Thyroid gland (tissue), 4 donors: ENCODE measurements at regions not wholly inside any gene's neighbourhood (a gene's known extent, or its start where the extent isn't known, plus 50 kb on each side); places are given as distances from the start of the nearest gene placed in this dataset.

Source experiments
- DNase-seq, 2 donors: peaks; one replicate each; pipeline ENCODE4 v3.0.0-alpha.2; 2019
- H3K27ac ChIP-seq, 3 donors: fragments of 200-600 bp; sonication (generic); 1 replicate in 2 of 3; 2 replicates in 1 of 3; pipeline ENCODE4 v1.5.1; 2016 to 2019; ENCODE audit warnings: mild to moderate bottlenecking in 1 of 3, moderate library complexity in 1 of 3
- H3K27me3 ChIP-seq: fragments of 200-600 bp; sonication (generic); one replicate; pipeline ENCODE4 v1.5.1; 2019
- H3K36me3 ChIP-seq, 2 donors: fragments of 200-600 bp; sonication (generic); one replicate each; pipeline ENCODE4 v1.5.1; 2016 to 2019
- H3K4me1 ChIP-seq, 2 donors: fragments of 200-600 bp; sonication (generic); one replicate each; pipeline ENCODE4 v1.5.1; 2017 to 2019
- H3K4me3 ChIP-seq, 3 donors: fragments of 200-600 bp; sonication (generic); replicated peaks in 1 of 3; 1 replicate in 2 of 3; 2 replicates in 1 of 3; pipeline ENCODE4 v1.5.1; 2016; ENCODE audit warnings: mild to moderate bottlenecking in 1 of 3
- H3K9me3 ChIP-seq: fragments of 200-600 bp; sonication (generic); one replicate; pipeline ENCODE4 v1.5.1; 2017
- POLR2A ChIP-seq, 2 donors: fragments of 450-650 bp; IDR thresholded peaks; one replicate each; pipeline ENCODE4 v1.6.1; 2017; ENCODE audit warnings: antibody characterized with exemption in 2 of 2, mild to moderate bottlenecking in 2 of 2, moderate library complexity in 1 of 2
- WGBS, 2 donors: methylation state at CpG; one replicate each; pipeline ENCODE4 v1.1.5; 2017; 5-methylcytosine and 5-hydroxymethylcytosine counted together
- intact Hi-C: fragments of 100-400 bp; cut with DNase I; formaldehyde crosslinking; loops from one replicate; pipeline ENCODE4 v1.15.1; 2023
- TF ChIP-seq, protein P1 (sequence below), 6 experiments: fragments of 200-600 bp in 3 of 6; fragments of 450-650 bp in 3 of 6; sonication (generic) in 3 of 6; IDR thresholded peaks; one replicate each; pipeline ENCODE4 v1.5.1; 2016 to 2019; ENCODE audit warnings: antibody characterized with exemption in 6 of 6, mild to moderate bottlenecking in 2 of 6, inconsistent platforms in 1 of 6, moderate library complexity in 1 of 6

DNA sequence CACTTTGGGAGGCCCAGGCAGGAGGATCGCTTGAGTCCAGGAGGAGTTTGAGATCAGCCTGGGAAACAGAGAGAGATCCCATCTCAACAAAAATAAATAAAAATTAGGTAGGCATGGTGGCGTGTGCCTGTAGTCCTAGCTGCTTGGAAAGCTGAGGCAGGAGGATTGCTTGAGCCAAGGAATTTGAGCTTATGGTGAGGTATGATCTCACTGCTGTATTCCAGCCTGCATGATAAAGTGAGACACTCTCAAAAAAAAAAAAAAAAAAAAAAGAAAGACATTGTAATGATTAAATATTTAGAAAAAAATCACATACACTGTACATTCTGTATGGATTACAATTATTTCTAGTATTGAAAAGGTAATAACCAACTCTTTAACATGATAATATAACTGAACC lies 87.1 kb downstream of the SLIT2 start:
- no peak for DNase-seq
- no peak overlapping the region for H3K4me3 ChIP-seq
- H3K36me3 ChIP-seq, result no peaks in the 10 kb centered on the region
- H3K4me1 ChIP-seq, result no peaks in the 10 kb centered on the region
- intact Hi-C loops, result no loop called here
- H3K27ac ChIP-seq, result no peak overlapping the region
- TF ChIP-seq, protein P1, sequence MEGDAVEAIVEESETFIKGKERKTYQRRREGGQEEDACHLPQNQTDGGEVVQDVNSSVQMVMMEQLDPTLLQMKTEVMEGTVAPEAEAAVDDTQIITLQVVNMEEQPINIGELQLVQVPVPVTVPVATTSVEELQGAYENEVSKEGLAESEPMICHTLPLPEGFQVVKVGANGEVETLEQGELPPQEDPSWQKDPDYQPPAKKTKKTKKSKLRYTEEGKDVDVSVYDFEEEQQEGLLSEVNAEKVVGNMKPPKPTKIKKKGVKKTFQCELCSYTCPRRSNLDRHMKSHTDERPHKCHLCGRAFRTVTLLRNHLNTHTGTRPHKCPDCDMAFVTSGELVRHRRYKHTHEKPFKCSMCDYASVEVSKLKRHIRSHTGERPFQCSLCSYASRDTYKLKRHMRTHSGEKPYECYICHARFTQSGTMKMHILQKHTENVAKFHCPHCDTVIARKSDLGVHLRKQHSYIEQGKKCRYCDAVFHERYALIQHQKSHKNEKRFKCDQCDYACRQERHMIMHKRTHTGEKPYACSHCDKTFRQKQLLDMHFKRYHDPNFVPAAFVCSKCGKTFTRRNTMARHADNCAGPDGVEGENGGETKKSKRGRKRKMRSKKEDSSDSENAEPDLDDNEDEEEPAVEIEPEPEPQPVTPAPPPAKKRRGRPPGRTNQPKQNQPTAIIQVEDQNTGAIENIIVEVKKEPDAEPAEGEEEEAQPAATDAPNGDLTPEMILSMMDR (IDR thresholded peaks at IDR 0.05), result no peak
- TF ChIP-seq POLR2A (IDR thresholded peaks at IDR 0.05), result no peak
- no peaks in the 10 kb centered on the region for H3K27me3 ChIP-seq
- H3K9me3 ChIP-seq, result no peaks in the 10 kb centered on the region
- WGBS, 2 donors, result 92 to 95% methylated on average over 2 of the region's 2 CpGs

DNA sequence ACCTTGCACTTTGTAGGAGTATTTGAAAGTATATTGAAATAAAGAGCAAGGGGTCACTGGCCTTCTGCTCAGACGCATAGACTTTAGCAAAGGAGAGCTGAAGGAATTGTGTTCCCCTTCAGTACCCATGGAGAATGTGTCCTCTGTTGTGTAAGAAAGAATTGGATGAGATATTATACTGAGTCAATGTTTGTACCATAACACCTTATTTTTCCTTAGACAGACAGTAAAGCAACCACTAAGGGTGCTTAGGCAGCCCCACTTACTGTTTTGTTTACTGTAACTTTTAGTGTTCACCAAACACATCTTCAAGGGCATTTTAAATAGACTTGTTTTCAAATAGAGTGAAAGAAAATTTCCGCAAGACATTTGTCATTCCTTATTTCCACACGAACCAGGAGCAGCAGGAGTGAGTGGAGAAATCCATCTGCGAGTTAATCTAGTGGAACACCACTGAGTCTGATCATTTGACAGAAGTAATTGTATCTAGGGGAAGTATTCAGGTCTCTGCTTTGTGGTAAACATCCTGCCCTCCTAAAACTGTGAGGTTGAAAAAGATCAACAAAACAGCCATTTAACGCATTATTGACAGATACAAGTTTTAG lies 89.5 kb downstream of the SLIT2 start:
- intact Hi-C loops, result no loop called here
- no peaks in the 10 kb centered on the region for H3K4me1 ChIP-seq
- TF ChIP-seq POLR2A (IDR thresholded peaks at IDR 0.05), result no peak
- TF ChIP-seq, protein P1 (IDR thresholded peaks at IDR 0.05), result no peak
- H3K27me3 ChIP-seq, result no peaks in the 10 kb centered on the region
- no peak overlapping the region for H3K4me3 ChIP-seq
- no peak overlapping the region for H3K27ac ChIP-seq
- H3K9me3 ChIP-seq, result no peaks in the 10 kb centered on the region
- no peaks in the 10 kb centered on the region for H3K36me3 ChIP-seq
- WGBS, 2 donors, result 73 to 76% methylated on average over 5 of the region's 5 CpGs
- no peak for DNase-seq

DNA sequence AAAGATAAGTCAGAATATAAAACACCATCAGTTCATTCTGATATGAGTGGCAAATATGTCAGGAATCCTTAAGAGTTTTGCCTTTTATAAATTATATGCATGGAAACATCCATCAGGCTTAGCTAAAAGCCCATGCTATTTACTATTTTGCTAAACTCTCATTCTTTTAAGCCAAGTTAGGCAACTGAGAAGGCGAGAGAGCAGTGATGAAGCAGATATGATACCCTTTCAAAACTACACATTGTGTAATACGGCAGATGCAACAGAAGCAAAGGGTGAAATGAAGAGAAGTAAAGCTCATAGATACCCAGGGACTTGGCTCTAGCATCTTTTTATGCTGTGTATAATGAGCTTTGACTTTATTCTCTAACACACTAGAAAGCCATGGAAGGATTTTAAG lies 95.8 kb downstream of the SLIT2 start:
- Histone ChIP-seq H3K4me3 (no peak overlapping the region), H3K9me3 (no peaks in the 10 kb centered on the region), H3K27me3 (no peaks in the 10 kb centered on the region), H3K36me3 (no peaks in the 10 kb centered on the region), H3K27ac (no peak overlapping the region), H3K4me1 (no peaks in the 10 kb centered on the region)
- intact Hi-C loops, result no loop called here
- WGBS, 2 donors, result 92 to 97% methylated on average over 2 of the region's 2 CpGs
- no peak for DNase-seq
- TF ChIP-seq, protein P1 (IDR thresholded peaks at IDR 0.05), result no peak
- TF ChIP-seq POLR2A (IDR thresholded peaks at IDR 0.05), result no peak

DNA sequence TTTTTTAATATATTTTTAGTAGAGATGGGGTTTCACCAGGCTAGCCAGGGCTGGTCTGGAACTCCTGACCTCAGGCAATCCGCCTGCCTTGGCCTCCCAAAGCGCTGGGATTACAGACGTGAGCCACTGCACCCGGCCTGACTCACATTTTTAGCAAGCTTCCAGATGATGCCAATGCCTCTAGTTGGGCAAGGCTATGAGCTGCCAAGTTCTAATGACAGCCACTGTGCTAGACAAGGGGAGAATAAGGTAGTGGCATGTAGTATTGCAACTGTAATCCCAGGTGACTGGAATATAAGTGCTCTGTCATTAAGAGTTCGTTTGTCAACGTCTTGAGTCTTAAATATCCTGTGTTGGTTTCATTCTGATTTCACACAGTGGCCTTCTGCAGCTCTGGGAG lies 96.7 kb downstream of the SLIT2 start:
- Histone ChIP-seq H3K27ac (no peak overlapping the region), H3K4me3 (no peak overlapping the region), H3K4me1 (peaks cover 0 to 1% of the 10 kb centered on the region in 2 donors), H3K9me3 (no peaks in the 10 kb centered on the region), H3K27me3 (no peaks in the 10 kb centered on the region), H3K36me3 (no peaks in the 10 kb centered on the region)
- WGBS, 2 donors, result 86 to 87% methylated on average over 6 of the region's 6 CpGs
- intact Hi-C loops, result no loop called here
- no peak for DNase-seq
- TF ChIP-seq, protein P1 (IDR thresholded peaks at IDR 0.05), result no peak
- no peak for TF ChIP-seq POLR2A (IDR thresholded peaks at IDR 0.05)

DNA sequence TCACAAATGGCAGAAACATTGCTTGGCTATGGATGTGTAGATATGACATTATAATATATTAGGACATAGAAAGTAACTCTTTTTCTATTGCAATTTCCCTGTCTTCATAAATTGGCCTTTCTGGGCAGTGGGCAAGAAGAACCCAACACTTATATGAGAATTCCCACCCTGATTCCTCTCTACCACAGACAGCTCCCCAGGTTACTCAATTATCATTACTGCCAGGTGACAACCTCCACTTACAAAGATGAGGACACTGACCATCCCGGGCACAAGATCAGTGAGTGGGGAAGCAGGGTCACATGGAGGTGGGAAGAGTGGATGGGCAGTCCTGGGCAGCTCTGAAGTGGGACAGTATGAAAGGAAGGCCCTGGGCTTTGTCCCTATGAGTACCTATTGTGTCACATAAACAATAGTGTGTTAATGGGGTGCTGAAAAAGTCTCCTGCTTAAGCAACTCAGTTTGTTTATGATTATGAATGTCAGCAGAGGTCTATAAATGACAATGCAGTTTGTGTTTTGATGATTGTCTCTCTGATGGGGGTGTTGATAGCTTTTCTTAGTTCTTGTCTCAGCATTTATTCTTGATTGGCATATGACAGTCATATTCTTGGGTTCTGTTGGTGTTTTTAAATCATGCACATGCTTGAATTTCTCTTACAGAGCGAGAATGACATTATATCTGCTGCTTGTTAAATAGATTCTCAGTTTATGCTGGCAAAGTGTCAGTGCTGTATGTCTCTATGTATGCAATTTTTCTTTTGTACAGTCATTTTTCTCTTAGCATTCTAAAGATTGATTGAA lies 99.9 kb downstream of the SLIT2 start:
- Histone ChIP-seq H3K27ac (no peak overlapping the region), H3K4me1 (peaks cover 21 to 26% of the 10 kb centered on the region in 2 donors), H3K9me3 (no peaks in the 10 kb centered on the region), H3K27me3 (no peaks in the 10 kb centered on the region), H3K4me3 (no peak overlapping the region), H3K36me3 (no peaks in the 10 kb centered on the region)
- no peak for TF ChIP-seq POLR2A (IDR thresholded peaks at IDR 0.05)
- TF ChIP-seq, protein P1 (IDR thresholded peaks at IDR 0.05), result no peak
- 78 to 84% methylated on average over 2 of the region's 2 CpGs for WGBS, 2 donors
- DNase-seq, result no peak
- intact Hi-C loops, result no loop called here
